LHCN-M2 (cell line): ENCODE measurements at regions not wholly inside any gene's neighbourhood (a gene's known extent, or its start where the extent isn't known, plus 50 kb on each side); places are given as distances from the start of the nearest gene placed in this dataset.
"Not testable (repeated sequence)": the region's sequence is repeated elsewhere in the genome, so short reads cannot be mapped to it uniquely, and the experiment has no call there.

Experiments
- DNase-seq: peaks from one replicate; pipeline ENCODE4 v3.0.0-alpha.2; 2012; ENCODE audit warnings: low read depth

DNA sequence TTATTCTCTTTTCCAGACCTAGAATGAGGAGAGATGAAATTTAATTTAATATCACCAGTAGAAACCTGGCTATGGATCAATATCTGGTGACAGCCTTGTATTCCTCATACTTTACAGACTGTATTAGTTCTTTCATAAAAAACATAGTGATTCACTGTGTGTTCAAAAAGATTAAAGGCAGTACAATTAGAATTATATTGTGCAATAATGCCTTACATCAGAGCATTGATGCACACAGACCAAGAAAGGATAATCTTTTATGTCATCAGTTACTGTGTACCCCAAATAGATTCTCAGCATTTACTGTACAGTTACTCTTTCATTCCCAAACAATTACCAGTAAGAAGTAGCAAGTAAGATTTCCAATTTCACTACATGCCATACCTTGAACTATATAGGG, 260.5 kb upstream of the ANXA10 start:
- peak; percentile 4 for DNase-seq

DNA sequence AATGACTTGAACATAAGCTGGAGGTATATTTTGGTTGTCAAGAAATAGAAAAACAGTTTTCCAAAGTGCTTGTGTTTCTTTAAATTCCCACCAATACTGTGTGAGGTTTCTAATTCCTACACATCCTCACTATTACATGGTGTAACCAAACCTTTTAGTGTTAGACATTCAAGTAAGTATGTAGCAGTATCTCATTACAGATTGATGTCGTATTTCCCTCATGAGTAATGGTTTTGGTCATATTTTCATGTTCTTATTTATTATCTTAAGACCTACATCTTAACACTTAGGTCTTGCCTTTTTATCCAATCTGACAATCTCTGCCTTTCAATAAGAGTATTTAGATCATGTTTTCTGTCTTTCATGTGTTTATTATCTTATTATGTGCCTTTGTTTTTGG, 253.7 kb upstream of the ANXA10 start:
- DNase-seq = peak; percentile 62

GRCh38 chr4:167842487-167842886, 249.8 kb upstream of the ANXA10 start:
- DNase-seq = no peak

- DNase-seq = no peak
These were observed 237.5 kb upstream of the ANXA10 start for GRCh38 chr4:167854881-167855280.

DNA sequence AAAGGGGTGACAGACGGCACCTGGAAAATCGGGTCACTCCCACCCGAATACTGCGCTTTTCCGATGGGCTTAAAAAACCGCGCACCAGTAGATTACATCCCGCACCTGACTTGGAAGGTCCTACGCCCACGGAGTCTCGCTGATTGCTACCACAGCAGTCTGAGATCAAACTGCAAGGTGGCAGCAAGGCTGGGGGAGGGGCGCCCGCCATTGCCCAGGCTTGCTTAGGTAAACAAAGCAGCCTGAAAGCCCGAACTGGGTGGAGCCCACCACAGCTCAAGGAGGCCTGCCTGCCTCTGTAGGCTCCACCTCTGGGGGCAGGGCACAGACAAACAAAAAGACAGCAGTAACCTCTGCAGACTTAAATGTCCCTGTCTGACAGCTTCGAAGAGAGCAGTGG, 234.2 kb upstream of the ANXA10 start:
- DNase-seq = not testable (repeated sequence)

- DNase-seq = no peak
These were observed 225.1 kb upstream of the ANXA10 start for GRCh38 chr4:167867191-167867590.

DNA sequence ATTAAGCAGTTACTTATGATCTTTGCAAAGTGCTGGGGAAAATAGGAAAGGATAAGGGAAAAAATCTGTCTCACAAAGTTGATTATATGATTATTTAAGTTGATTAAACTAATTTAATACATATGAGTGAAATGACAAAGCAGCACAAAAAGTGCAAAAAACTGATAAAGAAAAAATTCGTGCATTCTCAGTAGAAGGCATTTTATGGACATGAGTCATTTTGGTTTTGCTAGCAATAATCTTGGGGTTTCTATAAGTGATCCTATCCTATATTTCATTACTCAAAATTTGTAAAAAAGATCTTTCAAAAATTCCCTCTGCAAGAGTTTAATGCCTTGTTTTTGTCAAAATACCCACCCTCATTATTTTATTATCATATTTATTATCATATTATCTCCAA, 224.2 kb upstream of the ANXA10 start:
- peak; percentile 19 for DNase-seq

GRCh38 chr4:167873496-167873895, 218.8 kb upstream of the ANXA10 start:
- no peak for DNase-seq

GRCh38 chr4:167876091-167876490, 216.2 kb upstream of the ANXA10 start:
- not testable (repeated sequence) for DNase-seq

DNA sequence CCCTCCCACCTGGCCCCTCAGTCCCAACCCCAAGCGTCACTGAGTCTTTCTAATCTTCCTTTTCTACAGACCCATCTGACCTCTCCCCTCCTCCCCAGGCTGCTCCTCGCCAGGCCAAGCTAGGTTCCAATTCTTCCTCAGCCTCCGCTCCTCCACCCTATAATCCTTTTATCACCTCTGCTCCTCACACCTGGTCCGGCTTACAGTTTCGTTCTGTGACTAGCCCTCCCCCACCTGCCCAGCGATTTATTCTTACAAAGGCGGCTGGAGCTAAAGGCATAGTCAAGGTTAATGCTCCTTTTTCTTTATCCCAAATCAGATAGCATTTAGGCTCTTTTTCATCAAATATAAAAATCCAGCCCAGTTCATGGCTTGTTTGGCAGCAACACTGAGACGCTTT, 214.5 kb upstream of the ANXA10 start:
- not testable (repeated sequence) for DNase-seq

DNA sequence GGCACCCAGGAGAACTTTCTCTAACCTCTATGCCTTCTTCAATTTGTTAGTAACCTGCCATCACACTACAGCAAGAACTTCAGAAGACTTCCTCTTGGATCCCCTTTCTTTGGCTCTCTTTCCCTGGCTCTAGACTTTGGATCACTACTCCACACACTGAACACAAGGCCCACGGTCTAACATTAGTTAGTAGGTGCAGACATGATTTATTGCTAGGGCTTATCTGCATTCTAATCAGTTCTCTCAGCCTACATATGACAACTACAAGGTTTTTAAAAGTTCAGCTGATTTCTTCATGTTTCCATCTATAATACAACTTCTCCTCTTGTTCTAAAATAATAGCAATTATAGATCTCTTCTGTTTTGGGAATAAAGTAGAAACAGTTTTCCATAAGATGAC, 209.1 kb upstream of the ANXA10 start:
- no peak for DNase-seq

- DNase-seq = peak; percentile 50
These were observed 207.3 kb upstream of the ANXA10 start for GRCh38 chr4:167885071-167885470.

DNA sequence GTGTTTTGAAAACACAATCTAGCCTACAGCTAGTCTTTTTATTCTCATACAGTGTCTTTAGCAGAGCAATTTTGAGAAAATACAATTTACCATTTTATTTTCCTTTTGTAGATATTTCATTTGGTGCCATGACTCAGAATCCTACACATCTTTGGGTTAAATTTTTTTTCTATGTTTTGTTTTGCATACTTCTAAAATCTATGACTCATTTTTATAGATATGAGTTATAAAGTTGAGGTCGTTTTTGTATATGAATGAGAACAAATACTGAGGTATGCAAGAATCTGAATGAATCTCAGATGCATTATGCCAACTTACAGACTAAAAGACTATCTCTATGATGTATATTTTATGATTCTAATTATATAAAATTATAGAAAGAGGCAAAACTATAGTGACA, 206.5 kb upstream of the ANXA10 start:
- DNase-seq = no peak

DNA sequence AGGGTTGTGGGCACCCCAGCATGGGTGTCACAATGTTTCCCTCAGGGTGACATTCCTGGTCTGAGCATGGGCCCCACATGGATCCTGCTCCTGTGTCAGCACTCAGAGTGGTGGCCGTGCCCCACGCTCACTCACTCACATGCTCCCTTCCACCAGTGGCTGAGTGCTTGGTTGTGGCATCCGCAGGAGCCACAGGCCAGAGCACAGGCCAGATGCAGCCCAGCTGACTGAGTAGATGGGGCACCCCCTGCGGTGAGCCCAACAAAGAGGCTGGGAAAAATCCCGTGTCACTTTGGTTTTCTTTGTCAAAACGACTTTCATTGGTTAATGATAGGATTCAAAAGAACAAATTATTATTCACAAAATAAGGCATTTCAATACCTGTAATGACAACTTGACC, 204.6 kb upstream of the ANXA10 start:
- DNase-seq = no peak

DNA sequence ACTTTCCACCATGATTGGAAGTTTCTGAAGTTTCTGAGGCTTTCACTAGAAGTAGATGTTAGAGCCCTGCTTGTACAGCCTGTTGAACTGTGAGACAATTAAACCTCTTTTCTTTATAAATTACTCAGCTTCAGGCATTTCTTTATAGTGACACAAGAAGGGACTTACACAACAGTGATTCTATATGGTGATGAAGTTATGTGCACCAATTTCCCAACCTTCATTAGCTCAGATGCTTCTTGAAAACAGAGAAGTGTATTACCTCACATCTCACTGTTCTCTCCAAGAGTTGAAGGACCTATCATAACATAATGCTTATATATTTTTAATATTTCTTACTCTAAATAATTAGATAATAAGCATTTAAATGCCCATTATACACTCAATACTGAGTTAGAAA, 202.1 kb upstream of the ANXA10 start:
- no peak for DNase-seq

DNA sequence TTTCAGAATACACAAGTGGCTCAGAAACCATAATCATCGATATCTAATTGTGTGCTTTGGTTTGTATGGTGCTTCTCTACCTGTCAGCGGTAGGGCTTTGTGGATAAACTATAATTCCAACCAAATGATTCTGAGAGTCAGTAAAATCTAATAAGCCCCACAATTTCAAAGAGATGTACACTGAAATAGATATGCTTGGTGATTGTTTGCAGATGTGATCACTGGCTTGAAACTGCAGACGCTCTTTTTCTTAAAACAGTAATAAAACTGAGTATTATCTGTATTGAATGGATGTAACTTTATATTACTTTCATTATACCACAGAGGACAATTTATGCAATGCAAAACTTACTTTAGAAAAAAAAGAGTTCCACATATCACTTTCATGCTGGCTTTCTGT, 198.8 kb upstream of the ANXA10 start:
- DNase-seq = no peak

DNA sequence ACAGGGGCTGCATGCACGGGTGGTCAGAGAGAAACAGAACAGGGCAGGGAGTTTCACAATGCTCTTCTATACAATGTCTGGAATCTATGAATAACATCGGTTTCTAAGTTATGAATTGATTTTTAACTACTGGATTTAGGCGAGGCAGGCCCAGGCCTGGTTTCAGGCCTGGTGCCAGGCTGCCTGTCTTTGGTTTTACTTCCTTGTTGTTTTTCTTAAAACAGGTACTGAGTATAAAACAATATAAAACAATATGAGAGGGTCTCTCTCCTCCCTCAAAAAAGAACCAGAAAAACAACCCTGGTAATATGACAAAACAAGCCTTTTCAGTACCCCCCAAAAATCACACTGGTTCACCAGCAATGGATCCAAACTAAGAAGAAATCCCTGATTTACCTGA, 196.1 kb upstream of the ANXA10 start:
- not testable (repeated sequence) for DNase-seq

DNA sequence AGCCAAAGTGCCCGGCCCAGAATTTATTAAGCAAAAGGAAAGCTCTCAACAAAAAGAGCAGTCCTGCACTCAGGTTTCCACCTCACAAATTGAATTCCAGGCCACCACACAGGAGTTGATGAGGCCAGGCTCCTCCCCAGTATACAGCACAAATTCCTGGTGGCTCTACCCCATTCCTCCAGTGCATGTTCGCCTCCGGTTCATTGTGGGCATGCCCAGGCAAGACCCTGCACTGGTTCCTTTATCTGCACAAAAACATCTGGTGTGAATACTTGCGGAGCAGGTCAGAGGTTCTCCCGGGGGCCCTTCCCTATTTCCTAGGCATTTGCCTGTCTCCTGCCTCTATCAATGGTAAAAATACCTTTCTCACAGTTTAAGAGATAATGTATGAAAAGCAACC, 195.2 kb upstream of the ANXA10 start:
- DNase-seq = peak; percentile 60

DNA sequence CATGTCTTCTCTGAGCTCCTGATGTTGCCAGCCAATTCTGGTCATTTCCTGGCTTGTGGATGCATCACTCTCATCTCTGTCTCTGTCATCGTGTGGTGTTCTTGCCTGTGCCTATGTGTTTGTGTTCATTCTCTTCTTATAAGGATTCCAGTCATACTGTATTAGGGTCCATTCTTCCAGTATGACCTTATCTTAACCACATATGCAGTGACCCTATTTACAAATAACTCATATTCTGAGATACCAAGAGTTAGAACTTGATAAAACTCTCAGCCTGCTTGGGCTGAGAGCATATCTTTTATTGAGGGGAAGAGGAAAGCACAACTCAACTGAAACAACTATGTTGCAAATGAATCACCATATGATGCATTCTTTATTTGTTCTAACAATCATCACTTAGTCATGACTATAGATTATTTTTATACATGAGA, 189.0 kb upstream of the ANXA10 start:
- peak; percentile 77 for DNase-seq

DNA sequence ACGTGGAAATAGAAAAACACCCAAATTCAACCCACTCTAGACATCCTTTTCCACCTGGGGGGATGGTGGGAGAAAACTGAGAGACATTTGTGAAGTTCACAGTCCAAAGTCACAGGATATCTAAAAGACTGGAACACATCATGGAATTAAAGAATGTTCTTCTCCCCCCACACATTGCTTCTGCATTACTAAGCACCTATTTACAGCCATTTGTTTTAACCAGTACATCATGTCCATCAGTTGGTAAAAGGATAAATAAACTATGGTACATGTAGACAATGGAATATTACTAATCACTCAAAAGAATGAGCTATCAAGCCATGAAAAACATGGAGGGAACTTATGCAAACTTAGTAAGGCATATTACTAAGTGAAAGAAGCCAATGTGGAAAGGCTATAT, 185.5 kb upstream of the ANXA10 start:
- peak; percentile 12 for DNase-seq

DNA sequence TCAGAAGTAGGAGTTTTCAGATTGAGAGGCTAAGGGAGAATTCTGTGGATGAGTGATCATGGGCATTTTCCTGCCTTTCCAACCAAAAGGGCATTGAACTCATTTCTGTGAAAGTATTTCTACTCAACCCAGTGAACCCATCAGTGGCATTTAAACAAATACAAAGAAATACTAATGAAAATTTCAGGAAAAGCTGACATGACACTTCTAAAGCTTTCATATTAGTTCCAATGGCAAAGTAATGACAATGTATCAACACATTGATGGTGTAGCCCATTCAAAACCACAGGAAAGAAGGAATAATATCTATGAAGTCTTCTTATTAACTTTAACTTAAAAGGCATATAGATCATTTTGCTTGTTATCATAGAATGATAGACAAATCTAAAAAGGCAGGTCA, 183.5 kb upstream of the ANXA10 start:
- DNase-seq = no peak

GRCh38 chr4:167912535-167912934, 179.8 kb upstream of the ANXA10 start:
- DNase-seq = not testable (repeated sequence)

GRCh38 chr4:167918077-167918476, 174.3 kb upstream of the ANXA10 start:
- no peak for DNase-seq

DNA sequence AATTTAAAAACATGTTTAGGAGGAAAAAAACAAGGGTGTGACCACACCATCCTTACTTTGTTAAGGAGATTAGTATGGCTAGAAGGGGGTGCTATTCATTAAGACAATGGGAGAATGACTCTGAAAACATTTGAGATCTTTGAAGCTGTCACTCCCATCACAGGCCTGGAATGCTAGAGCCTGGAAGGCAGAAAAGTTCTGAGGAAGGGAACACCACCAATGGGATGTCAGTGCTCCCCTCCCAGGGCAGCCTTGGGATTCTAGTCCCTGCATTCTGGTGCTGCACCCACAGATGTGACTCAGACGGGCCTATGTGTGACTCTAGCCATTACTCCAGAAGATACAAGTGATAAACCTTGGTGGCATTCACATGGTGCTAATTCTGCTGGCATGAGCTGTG, 162.2 kb upstream of the ANXA10 start:
- no peak for DNase-seq

DNA sequence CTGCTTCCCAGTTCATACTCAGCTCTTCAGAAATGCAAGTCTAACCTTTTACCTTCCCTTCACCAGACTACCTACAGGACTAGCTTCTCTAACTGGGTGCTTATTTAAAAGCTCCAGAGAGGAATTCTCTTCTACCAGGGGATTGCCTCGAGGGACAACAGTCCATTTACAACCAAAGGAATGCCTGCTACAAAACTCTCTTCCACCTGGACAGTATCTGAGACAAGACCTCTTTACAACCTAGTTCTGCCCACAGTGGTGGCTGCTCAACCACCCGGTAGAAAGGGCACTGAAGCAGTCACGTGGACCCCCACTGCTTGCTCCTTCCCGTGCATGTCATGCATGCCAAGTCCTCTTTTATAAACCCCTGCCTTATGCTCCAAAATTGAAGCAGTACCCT, 158.1 kb upstream of the ANXA10 start:
- DNase-seq = no peak
